GM23248 (cell line): ENCODE measurements at regions not wholly inside any gene's neighbourhood (a gene's known extent, or its start where the extent isn't known, plus 50 kb on each side); places are given as distances from the start of the nearest gene placed in this dataset.

Experiments used
- DNase-seq: peaks from one replicate; pipeline ENCODE4 v3.0.0-alpha.2; 2015
- H2AFZ ChIP-seq: fragments of 200-600 bp; sonication (generic); 2 replicates; pipeline ENCODE4 v1.6.1; 2016; ENCODE audit warnings: antibody characterized with exemption
- H3F3A ChIP-seq: fragments of 200-600 bp; sonication (generic); 2 replicates; pipeline ENCODE4 v1.6.1; 2016; ENCODE audit warnings: mild to moderate bottlenecking, antibody characterized with exemption, mixed run types; ENCODE audit not compliant: insufficient read depth
- H3K27ac ChIP-seq: fragments of 200-600 bp; sonication (generic); 2 replicates; pipeline ENCODE4 v1.5.1; 2016; ENCODE audit warnings: mild to moderate bottlenecking
- H3K27me3 ChIP-seq: fragments of 200-600 bp; sonication (generic); replicated peaks from 2 replicates; pipeline ENCODE4 v1.6.1; 2016; ENCODE audit warnings: mild to moderate bottlenecking; ENCODE audit not compliant: insufficient read depth
- H3K36me3 ChIP-seq: fragments of 200-600 bp; sonication (generic); 2 replicates; pipeline ENCODE4 v1.6.1; 2016; ENCODE audit warnings: low read depth, mild to moderate bottlenecking
- H3K4me1 ChIP-seq: fragments of 200-600 bp; sonication (generic); 2 replicates; pipeline ENCODE4 v1.6.1; 2016; ENCODE audit warnings: mild to moderate bottlenecking; ENCODE audit not compliant: insufficient read depth
- H3K4me2 ChIP-seq: fragments of 200-600 bp; sonication (generic); one replicate; pipeline ENCODE4 v1.6.1; 2016; ENCODE audit warnings: mild to moderate bottlenecking; ENCODE audit not compliant: unreplicated experiment
- H3K4me3 ChIP-seq: fragments of 200-600 bp; sonication (generic); 2 replicates; pipeline ENCODE4 v1.5.1; 2016; ENCODE audit warnings: mild to moderate bottlenecking
- H3K79me2 ChIP-seq: fragments of 200-600 bp; sonication (generic); 2 replicates; pipeline ENCODE4 v1.6.1; 2016; ENCODE audit warnings: mild to moderate bottlenecking; ENCODE audit not compliant: insufficient read depth
- H3K9ac ChIP-seq: fragments of 200-600 bp; sonication (generic); 2 replicates; pipeline ENCODE4 v1.6.1; 2016; ENCODE audit warnings: mild to moderate bottlenecking
- H3K9me2 ChIP-seq: fragments of 200-600 bp; sonication (generic); 2 replicates; pipeline ENCODE4 v1.6.1; 2016; ENCODE audit warnings: mixed run types, mild to moderate bottlenecking, moderate library complexity; ENCODE audit not compliant: insufficient read depth
- H3K9me3 ChIP-seq: fragments of 200-600 bp; sonication (generic); one replicate; pipeline ENCODE4 v1.6.1; 2017; ENCODE audit warnings: low read depth
- H4K20me1 ChIP-seq: fragments of 200-600 bp; sonication (generic); 2 replicates; pipeline ENCODE4 v1.6.0; 2016; ENCODE audit not compliant: insufficient read depth
- EZH2 ChIP-seq: fragments of 200-600 bp; sonication (generic); IDR thresholded peaks from 2 replicates; pipeline ENCODE4 v1.6.1; 2018; ENCODE audit warnings: antibody characterized with exemption, mild to moderate bottlenecking; ENCODE audit not compliant: insufficient read depth, poor library complexity, severe bottlenecking
- EZH2phosphoT487 ChIP-seq: fragments of 200-600 bp; sonication (generic); IDR thresholded peaks from 2 replicates; pipeline ENCODE4 v1.6.1; 2018; ENCODE audit warnings: antibody characterized with exemption, moderate library complexity, mild to moderate bottlenecking, low read depth; ENCODE audit not compliant: insufficient read depth
- WGBS, 2 experiments: methylation state at CpG; one replicate each; pipeline ENCODE4 v1.1.6; 2015 to 2017; ENCODE audit warnings: low lambda C conversion rate in 2 of 2, low coverage in 1 of 2; ENCODE audit errors: missing lambda C conversion rate in 2 of 2; 5-methylcytosine and 5-hydroxymethylcytosine counted together
- in situ Hi-C: fragments of 300-500 bp; cut with MboI; formaldehyde crosslinking; loops from 2 replicates; pipeline ENCODE4 v1.15.0; 2020

- no peaks in the 10 kb centered on the region for H3K36me3 ChIP-seq
- H3K9ac ChIP-seq: no peak overlapping the region
- 54 to 67% methylated on average over 1 of the region's 1 CpG for WGBS, 2 experiments
- H3K27me3 ChIP-seq: no peaks in the 10 kb centered on the region; the same call in 1 of the 2 replicates
- no peak for DNase-seq
- no peaks in the 10 kb centered on the region for H3K79me2 ChIP-seq
- no peak overlapping the region for H3K4me3 ChIP-seq
- H4K20me1 ChIP-seq: no peaks in the 10 kb centered on the region
- in situ Hi-C loops: no loop called here
- H3K4me1 ChIP-seq: no peaks in the 10 kb centered on the region
- no peak overlapping the region for H3K4me2 ChIP-seq
- H3K9me2 ChIP-seq: no peaks in the 10 kb centered on the region
- H3K9me3 ChIP-seq: no peaks in the 10 kb centered on the region
- H2AFZ ChIP-seq: no peak overlapping the region
- TF ChIP-seq EZH2 (no peak), EZH2phosphoT487 (no peak)
- H3K27ac ChIP-seq: no peak overlapping the region
- no peaks in the 10 kb centered on the region for H3F3A ChIP-seq
These were observed 65.9 kb upstream of the FAM98A start for GRCh38 chr2:33665039-33665438.

GRCh38 chr2:33660416-33661123 is 61.5 kb upstream of the FAM98A start:
- Histone ChIP-seq H2AFZ (no peak overlapping the region), H3K27me3 (no peaks in the 10 kb centered on the region; the same call in 1 of the 2 replicates), H3F3A (no peaks in the 10 kb centered on the region), H3K4me2 (no peak overlapping the region), H3K9me2 (no peaks in the 10 kb centered on the region), H3K9ac (no peak overlapping the region), H4K20me1 (no peaks in the 10 kb centered on the region), H3K79me2 (no peaks in the 10 kb centered on the region), H3K4me1 (no peaks in the 10 kb centered on the region), H3K27ac (no peak overlapping the region), H3K4me3 (no peak overlapping the region), H3K36me3 (no peaks in the 10 kb centered on the region), H3K9me3 (no peaks in the 10 kb centered on the region)
- no peak for DNase-seq
- in situ Hi-C loops: no loop called here
- TF ChIP-seq EZH2 (no peak), EZH2phosphoT487 (no peak)
- WGBS, 2 experiments: 44 to 47% methylated on average over 10 of the region's 10 CpGs

DNA sequence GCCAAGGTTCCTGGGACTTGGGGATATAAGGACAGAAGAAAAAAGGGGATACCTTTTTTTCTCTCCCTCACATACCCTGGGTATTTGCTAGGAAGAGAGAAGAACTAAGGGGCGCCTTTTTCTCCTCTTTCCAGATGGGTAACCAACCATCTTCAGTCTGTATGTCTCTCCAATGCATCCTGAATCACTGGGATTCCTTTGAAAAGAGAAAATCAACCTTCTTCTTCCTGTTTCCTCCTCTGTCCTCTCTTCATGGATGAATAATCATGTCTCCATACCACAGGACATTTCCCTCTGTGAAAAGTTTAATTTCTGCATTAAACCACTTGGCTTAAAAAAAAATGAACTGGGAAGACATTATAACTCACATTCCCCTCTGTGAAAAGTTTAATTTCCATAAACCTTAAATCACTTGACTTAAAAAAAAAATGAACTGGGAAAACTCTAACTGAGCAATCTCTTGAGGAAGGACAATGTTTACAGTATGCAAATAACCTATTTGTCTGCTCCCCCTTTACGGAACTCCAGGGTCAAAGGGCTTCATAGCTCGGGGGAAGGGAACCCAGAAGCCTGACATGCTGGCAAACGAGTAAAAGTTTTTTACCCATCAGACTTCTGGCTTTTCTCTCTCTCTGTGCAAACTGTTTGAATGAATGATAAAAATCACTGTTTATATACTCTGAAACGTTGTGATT is 56.7 kb upstream of the FAM98A start:
- Histone ChIP-seq H3K9ac (no peak overlapping the region), H4K20me1 (no peaks in the 10 kb centered on the region), H3K4me2 (no peak overlapping the region), H3K9me2 (no peaks in the 10 kb centered on the region), H3F3A (no peaks in the 10 kb centered on the region), H3K4me1 (no peaks in the 10 kb centered on the region), H3K27me3 (no peaks in the 10 kb centered on the region), H2AFZ (no peak overlapping the region), H3K4me3 (no peak overlapping the region), H3K79me2 (no peaks in the 10 kb centered on the region), H3K27ac (no peak overlapping the region), H3K9me3 (no peaks in the 10 kb centered on the region), H3K36me3 (no peaks in the 10 kb centered on the region)
- 29% methylated on average over 5 of the region's 5 CpGs for WGBS, 2 experiments
- TF ChIP-seq EZH2phosphoT487 (no peak), EZH2 (no peak)
- in situ Hi-C loops: no loop called here
- no peak for DNase-seq

DNA sequence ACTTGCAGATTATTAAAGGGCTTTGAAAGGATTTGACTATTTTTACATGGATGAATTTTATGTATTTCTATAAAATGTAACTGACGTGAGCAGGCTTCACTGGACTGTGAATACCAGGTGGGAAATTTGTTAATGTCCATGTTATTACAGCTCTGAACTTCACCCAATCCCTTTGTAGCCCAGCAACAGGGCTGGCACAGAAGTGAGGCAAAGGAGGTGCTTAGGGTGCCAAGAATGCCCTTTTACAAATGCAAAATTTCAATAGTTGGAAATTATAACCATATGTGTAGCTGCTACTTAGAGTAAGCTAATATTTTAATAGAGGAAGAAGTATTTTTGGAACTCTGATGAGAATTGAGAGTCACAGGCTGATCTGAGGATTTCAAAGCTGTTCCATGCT is 53.7 kb upstream of the FAM98A start:
- no peaks in the 10 kb centered on the region for H3K9me2 ChIP-seq
- no peaks in the 10 kb centered on the region for H3K36me3 ChIP-seq
- H3K4me3 ChIP-seq: no peak overlapping the region
- 0% methylated on average over 1 of the region's 1 CpG for WGBS, 2 experiments
- no peaks in the 10 kb centered on the region for H3F3A ChIP-seq
- no peaks in the 10 kb centered on the region for H3K27me3 ChIP-seq
- TF ChIP-seq EZH2: no peak
- no peaks in the 10 kb centered on the region for H3K79me2 ChIP-seq
- no peak overlapping the region for H3K9ac ChIP-seq
- DNase-seq: no peak
- H3K9me3 ChIP-seq: no peaks in the 10 kb centered on the region
- H3K27ac ChIP-seq: no peak overlapping the region
- in situ Hi-C loops: no loop called here
- no peak overlapping the region for H2AFZ ChIP-seq
- no peak overlapping the region for H3K4me2 ChIP-seq
- no peaks in the 10 kb centered on the region for H3K4me1 ChIP-seq
- no peaks in the 10 kb centered on the region for H4K20me1 ChIP-seq
